HG02610 (cell line): ENCODE measurements at regions not wholly inside any gene's neighbourhood (a gene's known extent, or its start where the extent isn't known, plus 50 kb on each side); places are given as distances from the start of the nearest gene placed in this dataset.
"Not testable (repeated sequence)": the region's sequence is repeated elsewhere in the genome, so short reads cannot be mapped to it uniquely, and the experiment has no call there.

Experiments
- ATAC-seq: cut with Tn5 transposase; IDR thresholded peaks from one replicate; pipeline ENCODE4 v1.9.1; 2021; ENCODE audit warnings: mild to moderate bottlenecking, moderate library complexity; ENCODE audit not compliant: unreplicated experiment

- ATAC-seq = no peak
Observed at GRCh38 chr2:13770279-13770678, 862.2 kb upstream of the LRATD1 start.

- ATAC-seq = no peak
Observed at GRCh38 chr2:13779996-13780395, 852.5 kb upstream of the LRATD1 start.

- ATAC-seq = no peak
Observed at GRCh38 chr2:13791019-13791547, 841.4 kb upstream of the LRATD1 start.

GRCh38 chr2:13806539-13806938 lies 826.0 kb upstream of the LRATD1 start:
- no peak for ATAC-seq

- ATAC-seq = no peak
Observed at GRCh38 chr2:13813236-13813635, 819.3 kb upstream of the LRATD1 start.

GRCh38 chr2:13818002-13818401 lies 814.5 kb upstream of the LRATD1 start:
- no peak for ATAC-seq

GRCh38 chr2:13819896-13820295 lies 812.6 kb upstream of the LRATD1 start:
- ATAC-seq = no peak

GRCh38 chr2:13821255-13821880 lies 811.1 kb upstream of the LRATD1 start:
- ATAC-seq = no peak

- ATAC-seq = no peak
Observed at GRCh38 chr2:13822365-13822764, 810.2 kb upstream of the LRATD1 start.

- no peak for ATAC-seq
Observed at GRCh38 chr2:13826314-13826853, 806.1 kb upstream of the LRATD1 start.

GRCh38 chr2:13858626-13859025 lies 773.9 kb upstream of the LRATD1 start:
- ATAC-seq = no peak

- not testable (repeated sequence) for ATAC-seq
Observed at GRCh38 chr2:13868275-13868674, 764.2 kb upstream of the LRATD1 start.

GRCh38 chr2:13876491-13877037 lies 756.0 kb upstream of the LRATD1 start:
- ATAC-seq = no peak

- no peak for ATAC-seq
Observed at GRCh38 chr2:13877571-13877970, 754.9 kb upstream of the LRATD1 start.

GRCh38 chr2:13884291-13884976 lies 748.1 kb upstream of the LRATD1 start:
- no peak for ATAC-seq

- no peak for ATAC-seq
Observed at GRCh38 chr2:13901526-13901925, 731.0 kb upstream of the LRATD1 start.

- ATAC-seq = no peak
Observed at GRCh38 chr2:13905831-13906230, 726.7 kb upstream of the LRATD1 start.

- no peak for ATAC-seq
Observed at GRCh38 chr2:13916066-13916465, 716.5 kb upstream of the LRATD1 start.

GRCh38 chr2:13917958-13918357 lies 714.6 kb upstream of the LRATD1 start:
- ATAC-seq = no peak

- no peak for ATAC-seq
Observed at GRCh38 chr2:13919981-13920382, 712.5 kb upstream of the LRATD1 start.

GRCh38 chr2:13921245-13921644 lies 711.3 kb upstream of the LRATD1 start:
- no peak for ATAC-seq

GRCh38 chr2:13923823-13924222 lies 708.7 kb upstream of the LRATD1 start:
- ATAC-seq = no peak
